ENCODE measurements at regions not wholly inside any gene's neighbourhood (a gene's known extent, or its start where the extent isn't known, plus 50 kb on each side); places are given as distances from the start of the nearest gene placed in this dataset.

- intact Hi-C loops (cut with DNase I), result loop anchor here (10.0 kb wide), 1 partner anchor 118 kb away; no protein-coding TSS in a partner anchor
- no peak overlapping the region for H3K27ac ChIP-seq
- TF ChIP-seq CTCF (IDR thresholded peaks at IDR 0.05), result no peak
- ATAC-seq (no peak), DNase-seq (no peak)
- H3K27me3 ChIP-seq, result no peaks in the 10 kb centered on the region
- no peaks in the 10 kb centered on the region for H3K9me3 ChIP-seq
- H3K4me3 ChIP-seq, result no peak overlapping the region
- no peaks in the 10 kb centered on the region for H3K36me3 ChIP-seq
- no peaks in the 10 kb centered on the region for H3K4me1 ChIP-seq
Measured at GRCh38 chr19:13712767-13713201, 51.5 kb upstream of the MRI1 start.

GRCh38 chr19:13707915-13708314 lies 56.4 kb upstream of the MRI1 start:
- intact Hi-C loops (cut with DNase I), result no loop called here
- ATAC-seq (no peak), DNase-seq (no peak)
- no peak for TF ChIP-seq CTCF (IDR thresholded peaks at IDR 0.05)
- Histone ChIP-seq H3K27ac (no peak overlapping the region), H3K27me3 (no peaks in the 10 kb centered on the region), H3K9me3 (no peaks in the 10 kb centered on the region), H3K36me3 (no peaks in the 10 kb centered on the region), H3K4me3 (no peak overlapping the region), H3K4me1 (no peaks in the 10 kb centered on the region)

- ATAC-seq, result no peak
- no peak for TF ChIP-seq CTCF (IDR thresholded peaks at IDR 0.05)
Measured at GRCh38 chr19:13705928-13706447, 58.3 kb upstream of the MRI1 start.

GRCh38 chr19:13705201-13705600 lies 59.1 kb upstream of the MRI1 start:
- no peak for ATAC-seq
- intact Hi-C loops (cut with DNase I), result no loop called here
- Histone ChIP-seq H3K27ac (no peak overlapping the region), H3K4me1 (no peaks in the 10 kb centered on the region), H3K9me3 (no peaks in the 10 kb centered on the region), H3K36me3 (no peaks in the 10 kb centered on the region), H3K27me3 (peaks cover 11% of the 10 kb centered on the region), H3K4me3 (no peak overlapping the region)
- no peak for DNase-seq
- no peak for TF ChIP-seq CTCF (IDR thresholded peaks at IDR 0.05)

More at GRCh38 chr19:13705928-13706447, 58.3 kb upstream of the MRI1 start:
- no peaks in the 10 kb centered on the region for H3K9me3 ChIP-seq
- no peak for DNase-seq
- H3K36me3 ChIP-seq, result no peaks in the 10 kb centered on the region
- no peak overlapping the region for H3K4me3 ChIP-seq
- H3K27ac ChIP-seq, result no peak overlapping the region
- no peaks in the 10 kb centered on the region for H3K4me1 ChIP-seq
- H3K27me3 ChIP-seq, result peaks cover 8% of the 10 kb centered on the region
- intact Hi-C loops (cut with DNase I), result no loop called here

GRCh38 chr19:13701624-13702023 lies 62.7 kb upstream of the MRI1 start:
- intact Hi-C loops (cut with DNase I), result no loop called here
- TF ChIP-seq CTCF (IDR thresholded peaks at IDR 0.05), result no peak

GRCh38 chr19:13700621-13701020 lies 63.7 kb upstream of the MRI1 start:
- no peak overlapping the region for H3K4me3 ChIP-seq
- ATAC-seq, result no peak

More at GRCh38 chr19:13701624-13702023, 62.7 kb upstream of the MRI1 start:
- H3K27me3 ChIP-seq, result peaks cover 11% of the 10 kb centered on the region
- ATAC-seq (no peak), DNase-seq (no peak)
- no peak overlapping the region for H3K27ac ChIP-seq
- H3K36me3 ChIP-seq, result no peaks in the 10 kb centered on the region
- no peaks in the 10 kb centered on the region for H3K9me3 ChIP-seq
- no peaks in the 10 kb centered on the region for H3K4me1 ChIP-seq
- no peak overlapping the region for H3K4me3 ChIP-seq

More at GRCh38 chr19:13700621-13701020, 63.7 kb upstream of the MRI1 start:
- DNase-seq, result no peak
- TF ChIP-seq CTCF (IDR thresholded peaks at IDR 0.05), result no peak
- no peak overlapping the region for H3K27ac ChIP-seq
- H3K4me1 ChIP-seq, result no peaks in the 10 kb centered on the region
- intact Hi-C loops (cut with DNase I), result no loop called here
- H3K27me3 ChIP-seq, result peaks cover 11% of the 10 kb centered on the region
- no peaks in the 10 kb centered on the region for H3K36me3 ChIP-seq
- H3K9me3 ChIP-seq, result no peaks in the 10 kb centered on the region

All from upper lobe of right lung (tissue), 1 donor.